ENCODE measurements at regions not wholly inside any gene's neighbourhood (a gene's known extent, or its start where the extent isn't known, plus 50 kb on each side); places are given as distances from the start of the nearest gene placed in this dataset.
"Not testable (repeated sequence)": the region's sequence is repeated elsewhere in the genome, so short reads cannot be mapped to it uniquely, and the experiment has no call there.

DNA sequence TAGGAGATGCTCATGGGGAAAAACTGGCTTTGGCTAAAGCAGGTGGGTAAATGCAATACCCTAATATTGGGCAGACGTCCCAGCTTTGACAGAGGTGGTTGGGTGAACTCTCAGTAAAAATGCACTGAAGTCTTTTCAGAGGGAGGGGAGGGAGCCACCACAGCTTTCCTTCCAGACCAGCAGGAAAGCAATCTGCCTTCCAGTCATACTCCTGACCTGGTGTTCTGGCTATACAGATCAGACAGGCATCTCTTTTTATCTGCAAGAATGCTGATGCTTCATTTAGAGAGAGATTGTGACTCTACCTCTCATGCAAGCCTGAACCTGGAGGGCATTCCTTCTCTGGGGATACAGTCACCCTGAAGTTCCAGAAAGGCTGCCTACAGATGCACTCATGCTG is 52.6 kb upstream of the ICA1 start:
- no peak for DNase-seq (ENCODE audit: low read depth)

GRCh38 chr7:8319115-8319514 is 57.1 kb upstream of the ICA1 start:
- DNase-seq (ENCODE audit: low read depth): no peak

GRCh38 chr7:8320174-8320573 is 58.2 kb upstream of the ICA1 start:
- DNase-seq (ENCODE audit: low read depth): no peak

GRCh38 chr7:8321312-8321711 is 59.3 kb upstream of the ICA1 start:
- no peak for DNase-seq (ENCODE audit: low read depth)

DNA sequence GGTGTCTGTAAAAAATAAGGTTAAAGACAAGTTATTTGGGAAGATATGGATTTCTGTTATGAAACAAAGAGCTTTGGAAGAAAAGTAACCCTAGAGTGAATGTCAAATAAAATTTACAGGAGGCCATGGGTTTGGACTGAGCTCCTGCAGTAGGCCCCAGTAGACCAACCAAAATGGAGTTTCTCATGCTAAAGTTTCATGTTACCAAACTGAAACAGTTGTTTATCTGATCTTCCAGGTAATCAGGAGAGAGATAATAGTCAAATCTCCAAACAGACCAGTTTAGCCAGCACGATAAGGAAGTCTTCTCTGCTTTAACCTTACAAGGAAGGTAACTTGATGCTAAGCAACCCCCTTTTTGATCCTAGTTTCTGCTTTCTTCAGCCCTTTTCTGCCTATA is 60.7 kb upstream of the ICA1 start:
- DNase-seq (ENCODE audit: low read depth): no peak

GRCh38 chr7:8325067-8325466 is 63.1 kb upstream of the ICA1 start:
- peak; percentile 18 for DNase-seq (ENCODE audit: low read depth)

GRCh38 chr7:8327199-8327598 is 65.2 kb upstream of the ICA1 start:
- no peak for DNase-seq (ENCODE audit: low read depth)

GRCh38 chr7:8338206-8338605 is 76.2 kb upstream of the ICA1 start:
- DNase-seq (ENCODE audit: low read depth): no peak

DNA sequence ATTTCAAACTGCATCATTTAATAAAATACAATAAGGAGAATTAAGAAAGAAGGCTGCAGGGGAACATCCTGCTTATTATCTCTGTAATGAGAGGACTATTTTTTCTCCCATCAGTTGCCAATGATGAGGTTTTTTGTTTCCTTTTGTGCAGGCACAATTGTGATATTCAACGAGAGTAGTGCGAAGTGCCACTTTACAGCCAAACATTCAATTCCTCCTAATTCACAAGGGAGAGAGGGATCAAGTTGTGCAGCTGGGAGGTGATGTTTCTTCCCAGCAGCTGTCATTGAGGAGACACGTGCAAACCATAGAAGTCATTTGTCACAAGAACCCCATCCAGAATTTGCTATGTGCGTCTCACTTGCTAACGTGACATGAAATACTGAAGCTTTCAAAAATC is 81.6 kb upstream of the ICA1 start:
- DNase-seq (ENCODE audit: low read depth): no peak

DNA sequence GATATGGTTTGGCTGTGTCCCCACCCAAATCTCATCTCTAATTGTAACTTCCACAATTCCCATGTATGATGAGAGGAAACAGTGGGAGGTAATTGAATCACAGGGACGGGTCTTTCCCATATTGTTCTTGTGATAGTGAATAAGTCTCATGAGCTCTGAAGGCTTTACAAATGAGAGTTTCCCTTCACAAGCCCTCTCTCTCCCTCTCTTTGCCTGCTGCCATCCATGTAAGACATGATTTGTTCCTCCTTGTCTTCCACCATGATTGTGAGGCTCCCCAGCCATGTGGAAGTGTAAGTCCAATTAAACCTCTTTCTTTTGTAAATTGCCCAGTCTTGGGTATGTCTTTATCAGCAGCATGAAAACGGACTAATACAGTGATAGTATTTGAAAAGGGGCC is 85.4 kb upstream of the ICA1 start:
- DNase-seq (ENCODE audit: low read depth): not testable (repeated sequence)

GRCh38 chr7:8351654-8352053 is 81.8 kb upstream of the NXPH1 start:
- not testable (repeated sequence) for DNase-seq (ENCODE audit: low read depth)

DNA sequence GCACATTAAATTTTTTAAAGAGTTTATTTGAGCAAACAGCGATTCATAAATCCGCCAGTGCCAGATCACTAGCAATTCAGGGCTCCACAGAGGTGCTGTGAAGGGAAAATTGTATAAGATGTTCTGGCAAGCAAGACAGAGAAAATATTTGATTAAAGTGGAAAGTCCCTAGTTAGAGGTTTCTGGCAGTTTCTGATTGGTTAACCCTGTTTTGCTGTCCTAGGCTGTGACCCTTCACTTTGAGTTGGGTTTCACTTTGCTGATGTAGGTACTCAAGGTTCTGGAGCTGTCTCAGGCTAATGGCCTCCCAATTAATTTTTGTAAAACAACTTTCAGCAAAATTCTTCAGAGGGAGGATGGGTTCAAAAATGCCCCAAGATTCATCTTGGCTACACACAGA is 79.4 kb upstream of the NXPH1 start:
- no peak for DNase-seq (ENCODE audit: low read depth)

DNA sequence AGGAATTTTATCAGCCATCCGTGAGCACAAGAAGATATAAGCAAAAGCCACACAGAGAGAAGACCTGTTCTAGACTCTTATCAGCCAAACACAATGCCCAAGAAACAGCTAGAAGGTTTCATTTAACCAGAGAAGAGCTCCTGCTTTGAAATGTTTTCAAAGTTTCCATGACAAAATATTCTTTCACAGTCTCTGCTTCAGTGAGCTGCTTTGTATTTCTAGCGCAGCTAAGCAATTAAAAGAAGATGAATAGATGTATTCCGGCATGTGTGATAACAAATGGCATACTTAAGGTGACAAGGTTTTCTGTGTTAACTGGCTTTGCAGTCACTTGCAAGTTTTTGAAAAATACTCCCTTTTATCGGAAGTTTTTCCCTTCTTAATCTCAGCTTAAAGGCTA is 78.9 kb upstream of the NXPH1 start:
- DNase-seq (ENCODE audit: low read depth): no peak

DNA sequence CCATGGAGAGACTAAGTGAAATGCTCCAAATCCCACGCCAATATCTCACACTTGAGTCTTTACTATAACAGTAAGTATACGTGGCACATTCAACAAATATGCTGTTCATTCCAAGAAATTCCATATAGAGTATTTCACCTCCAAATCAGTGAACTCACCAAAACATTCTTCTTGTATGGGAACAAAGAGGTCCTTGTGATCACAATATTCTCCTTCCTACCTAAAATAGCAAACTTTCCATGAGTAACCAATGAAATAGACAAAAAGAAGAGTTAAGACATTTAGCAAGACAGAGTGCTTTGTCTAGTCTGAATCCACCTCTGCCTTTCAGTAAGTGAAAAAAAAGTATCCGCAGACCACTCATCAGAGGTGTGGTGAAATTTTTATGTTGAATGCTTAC is 77.3 kb upstream of the NXPH1 start:
- no peak for DNase-seq (ENCODE audit: low read depth)

GRCh38 chr7:8357536-8357935 is 75.9 kb upstream of the NXPH1 start:
- no peak for DNase-seq (ENCODE audit: low read depth)

DNA sequence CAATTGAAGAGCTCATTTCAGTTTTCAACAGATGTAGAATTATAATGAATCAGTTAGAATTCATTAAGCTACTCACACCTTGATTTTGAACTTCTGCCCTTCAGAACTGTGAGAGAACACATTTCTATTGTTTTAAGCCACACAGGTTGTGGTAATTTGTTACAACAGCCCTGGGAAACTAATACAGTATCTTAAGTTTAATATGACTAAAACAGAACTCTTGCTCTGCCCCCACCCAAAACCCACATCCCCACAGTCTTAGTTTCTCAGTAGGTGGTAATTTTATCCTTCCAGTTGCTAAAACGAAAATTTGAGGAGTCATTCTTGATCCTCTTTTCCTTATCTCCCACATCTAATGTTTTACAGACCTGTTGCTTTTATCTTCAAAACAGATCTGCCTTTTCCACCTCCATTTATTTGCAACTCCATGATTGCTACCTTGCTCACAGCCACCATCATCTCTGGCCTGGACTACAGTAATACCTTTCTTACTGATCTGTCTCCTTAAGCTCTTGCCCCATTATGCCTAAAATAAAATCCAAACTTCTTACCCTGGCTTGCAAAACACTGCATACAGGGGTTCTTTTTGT is 72.8 kb upstream of the NXPH1 start:
- DNase-seq (ENCODE audit: low read depth): no peak

DNA sequence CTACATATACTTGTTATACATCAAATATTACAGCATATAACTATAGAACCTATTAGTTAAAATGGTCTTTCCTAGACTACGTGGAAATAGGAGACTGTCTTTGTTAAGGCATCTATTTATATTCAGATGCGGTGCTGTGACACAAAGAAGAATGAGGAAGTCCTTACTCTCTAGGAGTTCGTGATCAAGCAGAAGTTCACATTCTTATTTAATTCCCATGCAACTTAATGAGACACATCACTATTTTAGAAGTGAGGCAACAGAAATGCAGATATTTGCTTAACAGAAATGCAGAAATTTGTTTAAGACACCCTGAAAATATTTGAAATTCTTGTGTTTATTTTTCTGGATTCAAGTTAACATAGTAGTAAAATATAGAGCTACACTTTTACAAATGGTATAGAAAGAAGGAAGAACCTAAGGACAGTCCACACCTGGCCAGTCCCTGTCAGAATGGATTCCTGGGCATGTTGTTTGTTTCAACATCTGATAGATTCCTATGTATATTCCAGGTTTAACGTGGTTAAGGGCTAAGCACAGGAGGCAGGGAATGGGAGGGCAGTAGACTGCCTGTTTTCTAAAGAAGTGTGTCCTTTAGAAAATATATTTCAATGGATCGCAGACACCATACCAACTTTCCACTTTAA is 70.6 kb upstream of the NXPH1 start:
- no peak for DNase-seq (ENCODE audit: low read depth)

- DNase-seq (ENCODE audit: low read depth): no peak
These were observed 69.9 kb upstream of the NXPH1 start for GRCh38 chr7:8363407-8364015.

DNA sequence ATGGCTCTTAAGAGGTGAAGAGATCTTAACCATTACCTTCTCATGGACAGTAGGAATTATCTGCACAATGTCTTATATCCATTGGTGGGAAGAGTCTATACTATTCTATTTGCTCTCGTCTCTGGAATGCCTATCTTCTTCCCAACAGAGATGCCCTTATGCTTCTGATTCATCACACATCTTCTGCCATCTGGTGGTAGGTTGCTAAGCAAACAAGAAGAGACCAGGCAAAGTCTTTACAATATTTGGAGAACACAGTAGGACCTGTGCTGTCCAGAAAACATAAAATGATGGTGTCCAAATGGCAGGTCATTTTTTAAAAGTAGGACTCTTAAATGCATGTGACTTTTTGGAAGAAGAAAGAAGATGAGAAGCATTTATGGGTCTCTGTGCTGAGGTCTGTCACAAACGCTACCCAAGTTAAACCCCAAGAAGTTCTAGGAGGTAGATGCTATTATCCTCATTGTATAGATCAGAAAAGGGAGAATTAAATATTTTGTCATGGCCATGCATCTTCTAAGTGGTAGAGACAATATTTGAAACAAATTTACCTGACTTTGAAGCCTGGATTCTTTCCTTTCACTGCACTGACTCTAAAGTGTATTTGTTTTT is 67.8 kb upstream of the NXPH1 start:
- DNase-seq (ENCODE audit: low read depth): peak; percentile 2

DNA sequence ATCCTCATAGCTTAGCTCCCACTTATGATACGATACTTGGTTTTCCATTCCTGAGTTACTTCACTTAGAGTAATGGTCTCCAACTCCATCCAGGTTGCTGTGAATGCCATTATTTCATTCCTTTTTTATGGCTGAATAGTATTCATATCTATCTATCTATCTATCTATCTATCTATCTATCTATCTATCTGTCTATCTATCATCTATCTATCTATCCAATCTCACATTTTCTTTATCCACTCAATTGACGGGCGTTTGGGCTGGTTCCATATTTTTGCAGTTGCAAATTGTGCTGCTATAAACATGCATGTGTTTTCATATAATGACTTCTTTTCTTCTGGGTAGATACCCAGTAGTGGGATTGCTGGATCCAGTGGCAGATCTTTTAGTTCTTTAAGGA is 65.4 kb upstream of the NXPH1 start:
- DNase-seq (ENCODE audit: low read depth): not testable (repeated sequence)

- no peak for DNase-seq (ENCODE audit: low read depth)
These were observed 61.7 kb upstream of the NXPH1 start for GRCh38 chr7:8371742-8372141.

GRCh38 chr7:8373851-8374250 is 59.6 kb upstream of the NXPH1 start:
- no peak for DNase-seq (ENCODE audit: low read depth)

DNA sequence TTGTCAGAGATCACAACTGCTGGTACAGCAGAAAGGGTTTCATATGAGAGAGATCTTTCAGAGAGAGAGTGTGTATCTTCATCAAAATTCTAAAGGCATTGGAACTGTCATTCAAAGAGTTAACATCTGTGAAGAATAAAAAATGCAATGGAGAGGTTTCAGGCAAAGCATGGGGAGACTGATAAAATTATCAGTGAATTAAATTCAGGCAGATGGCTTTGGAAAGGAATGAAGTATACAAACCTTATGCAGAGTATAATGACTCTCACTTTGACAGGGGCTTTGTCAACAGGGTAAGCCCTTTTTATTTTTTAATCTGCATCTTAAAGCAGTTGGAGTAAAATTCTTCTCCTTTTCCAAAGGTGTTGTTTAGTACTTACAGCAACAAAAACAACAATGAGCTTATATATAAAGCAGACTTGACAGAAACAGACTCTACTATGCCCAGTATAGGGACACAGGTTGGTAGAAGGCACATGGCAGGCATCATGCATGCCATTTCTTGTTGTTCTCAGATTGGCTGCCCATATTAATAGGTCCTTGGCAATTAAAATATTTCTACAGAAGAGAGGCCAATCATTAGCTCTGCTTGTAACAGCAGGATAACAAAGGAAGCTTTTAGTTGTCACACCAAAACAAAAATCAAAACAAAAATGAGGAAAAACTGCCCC is 54.9 kb upstream of the NXPH1 start:
- DNase-seq (ENCODE audit: low read depth): no peak

All from M059J (cell line).